ENCODE measurements at regions not wholly inside any gene's neighbourhood (a gene's known extent, or its start where the extent isn't known, plus 50 kb on each side); places are given as distances from the start of the nearest gene placed in this dataset.

DNA sequence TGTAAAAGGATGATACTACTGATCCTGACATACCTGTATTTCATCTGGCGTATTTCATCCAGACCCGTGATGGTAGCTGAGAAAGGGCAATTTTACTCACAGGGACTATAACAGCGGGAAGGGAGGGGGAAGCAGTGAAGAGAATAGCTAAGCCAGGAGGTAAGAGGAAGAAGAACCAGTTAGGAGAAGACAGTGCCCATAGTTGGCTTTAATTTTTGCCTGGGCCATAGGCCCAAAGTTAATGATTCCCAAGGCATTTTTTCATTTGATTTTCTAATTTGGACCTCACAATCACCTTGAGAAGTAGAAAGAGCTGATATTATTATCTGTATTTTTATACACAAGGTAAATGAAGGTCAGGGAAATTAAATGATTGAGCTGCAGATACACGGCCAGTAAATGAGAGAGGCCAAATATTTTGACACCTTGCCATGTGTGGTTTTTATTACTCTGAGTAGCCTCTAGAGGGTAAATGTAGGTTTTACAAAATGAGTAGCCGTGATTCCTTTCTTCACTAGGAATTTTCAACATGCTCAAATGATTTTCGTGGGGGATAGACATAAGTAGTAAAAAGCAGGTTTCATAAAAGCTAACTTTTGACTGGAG is 382.2 kb downstream of the FUT8 start:
- no peak for DNase-seq
- Histone ChIP-seq H3K4me1 (ENCODE audit: control insufficient read depth, insufficient read depth, low read length) (no peaks in the 10 kb centered on the region), H3K9me3 (ENCODE audit: control insufficient read depth, low read depth, low read length) (no peaks in the 10 kb centered on the region), H3K4me3 (ENCODE audit: low read length) (no peak overlapping the region), H3K27ac (ENCODE audit: low read length) (no peak overlapping the region), H3K27me3 (ENCODE audit: control insufficient read depth, insufficient read depth, low read length) (no peaks in the 10 kb centered on the region), H3K36me3 (ENCODE audit: control insufficient read depth, insufficient read depth, low read length) (no peaks in the 10 kb centered on the region)
- WGBS (ENCODE audit: insufficient coverage, low lambda C conversion rate), result 100% methylated on average over 1 of the region's 6 CpGs

DNA sequence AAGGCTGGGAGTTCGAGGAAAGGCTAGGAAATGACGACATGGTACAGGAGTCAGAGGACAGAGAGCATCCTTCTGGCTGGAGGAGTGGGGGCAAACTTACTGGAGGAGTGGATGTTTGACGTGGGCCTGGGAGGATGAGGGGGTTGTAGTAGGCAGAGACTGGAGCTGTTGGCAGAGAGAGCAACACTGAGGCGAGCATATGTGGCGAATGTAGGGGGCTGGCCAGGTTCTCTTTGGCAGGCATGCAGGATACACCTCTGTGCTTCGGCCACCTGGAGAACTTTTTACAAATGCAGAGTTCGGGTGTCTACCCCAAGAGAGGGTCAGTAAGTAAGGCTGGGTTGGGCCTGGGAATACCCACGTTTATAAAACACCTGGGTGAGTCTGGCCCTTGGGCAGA is 385.7 kb downstream of the FUT8 start:
- 100% methylated on average over 1 of the region's 8 CpGs for WGBS (ENCODE audit: insufficient coverage, low lambda C conversion rate)
- H3K4me3 ChIP-seq (ENCODE audit: low read length), result no peak overlapping the region

DNA sequence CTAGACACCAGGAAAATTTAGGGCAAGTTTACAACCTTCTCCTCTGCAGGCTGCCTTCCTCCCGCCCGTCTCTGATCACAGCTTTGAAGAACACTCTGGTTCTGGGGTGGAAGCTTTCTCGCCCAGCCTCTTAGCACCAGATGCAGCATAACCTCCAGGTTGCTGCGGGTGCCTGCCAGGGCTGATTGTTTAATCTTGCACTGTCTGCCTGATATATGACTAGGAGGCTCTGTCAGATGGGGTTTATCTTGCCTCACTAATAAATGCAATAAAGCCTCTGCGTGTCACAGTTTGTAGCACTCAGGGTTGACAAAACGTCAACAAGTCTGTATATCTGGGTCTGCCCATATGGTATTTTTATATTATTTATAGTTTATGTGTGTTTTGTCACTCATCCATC is 388.2 kb downstream of the FUT8 start:
- no peaks in the 10 kb centered on the region for H3K36me3 ChIP-seq (ENCODE audit: control insufficient read depth, insufficient read depth, low read length)
- H3K4me1 ChIP-seq (ENCODE audit: control insufficient read depth, insufficient read depth, low read length), result no peaks in the 10 kb centered on the region
- H3K9me3 ChIP-seq (ENCODE audit: control insufficient read depth, low read depth, low read length), result no peaks in the 10 kb centered on the region
- DNase-seq, result no peak
- H3K27ac ChIP-seq (ENCODE audit: low read length), result no peak overlapping the region
- WGBS (ENCODE audit: insufficient coverage, low lambda C conversion rate), result no CpG with 5 or more reads among the region's 6 CpGs
- no peak overlapping the region for H3K4me3 ChIP-seq (ENCODE audit: low read length)
- no peaks in the 10 kb centered on the region for H3K27me3 ChIP-seq (ENCODE audit: control insufficient read depth, insufficient read depth, low read length)

More for the DNA sequence above, 385.7 kb downstream of the FUT8 start:
- no peak for DNase-seq
- Histone ChIP-seq H3K9me3 (ENCODE audit: control insufficient read depth, low read depth, low read length) (no peaks in the 10 kb centered on the region), H3K4me1 (ENCODE audit: control insufficient read depth, insufficient read depth, low read length) (no peaks in the 10 kb centered on the region), H3K27me3 (ENCODE audit: control insufficient read depth, insufficient read depth, low read length) (no peaks in the 10 kb centered on the region), H3K36me3 (ENCODE audit: control insufficient read depth, insufficient read depth, low read length) (no peaks in the 10 kb centered on the region), H3K27ac (ENCODE audit: low read length) (no peak overlapping the region)

DNA sequence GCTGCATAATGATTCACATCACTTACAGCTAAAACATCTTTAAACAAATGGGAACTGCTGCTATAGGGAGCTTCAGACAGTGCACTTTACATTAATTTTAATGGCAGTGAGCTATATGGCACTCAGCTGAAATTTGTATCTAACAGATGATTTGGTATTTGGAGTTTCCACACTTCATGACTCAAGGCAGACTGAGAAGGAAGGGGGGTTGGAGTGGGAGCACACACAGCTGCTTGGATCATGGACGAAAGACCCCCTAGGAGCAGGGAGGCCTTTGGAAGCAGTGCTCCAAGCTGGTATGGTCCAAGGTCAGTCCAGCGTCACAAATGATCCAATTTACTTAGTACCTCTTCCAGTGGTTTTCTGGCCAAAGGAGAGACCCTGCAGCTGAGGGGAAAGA is 389.7 kb downstream of the FUT8 start:
- Histone ChIP-seq H3K36me3 (ENCODE audit: control insufficient read depth, insufficient read depth, low read length) (no peaks in the 10 kb centered on the region), H3K9me3 (ENCODE audit: control insufficient read depth, low read depth, low read length) (no peaks in the 10 kb centered on the region), H3K27me3 (ENCODE audit: control insufficient read depth, insufficient read depth, low read length) (no peaks in the 10 kb centered on the region), H3K4me1 (ENCODE audit: control insufficient read depth, insufficient read depth, low read length) (no peaks in the 10 kb centered on the region), H3K4me3 (ENCODE audit: low read length) (no peak overlapping the region), H3K27ac (ENCODE audit: low read length) (no peak overlapping the region)
- no CpG with 5 or more reads among the region's 2 CpGs for WGBS (ENCODE audit: insufficient coverage, low lambda C conversion rate)
- no peak for DNase-seq

DNA sequence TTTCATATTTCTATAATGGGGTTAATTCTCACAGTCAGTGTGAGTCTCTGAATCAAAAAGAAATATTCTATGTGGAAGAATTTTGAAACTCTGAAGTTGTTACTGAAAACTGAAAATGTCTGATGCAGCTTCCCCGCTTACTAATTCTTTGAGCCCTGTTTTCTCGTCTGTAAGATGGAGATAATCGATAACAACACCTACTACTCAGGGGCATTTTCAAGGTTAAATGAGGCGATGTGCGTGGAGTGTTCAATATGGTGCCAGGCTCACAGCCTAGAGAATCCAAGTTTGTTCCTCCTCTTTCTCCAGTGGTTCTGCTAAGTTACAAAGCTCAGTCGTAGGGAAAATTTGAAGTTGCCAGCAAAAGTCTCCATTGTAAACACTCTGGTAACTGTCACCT is 391.4 kb downstream of the FUT8 start:
- H3K4me3 ChIP-seq (ENCODE audit: low read length), result no peak overlapping the region
- no peak overlapping the region for H3K27ac ChIP-seq (ENCODE audit: low read length)
- no peaks in the 10 kb centered on the region for H3K4me1 ChIP-seq (ENCODE audit: control insufficient read depth, insufficient read depth, low read length)
- no peaks in the 10 kb centered on the region for H3K27me3 ChIP-seq (ENCODE audit: control insufficient read depth, insufficient read depth, low read length)
- H3K36me3 ChIP-seq (ENCODE audit: control insufficient read depth, insufficient read depth, low read length), result no peaks in the 10 kb centered on the region
- H3K9me3 ChIP-seq (ENCODE audit: control insufficient read depth, low read depth, low read length), result peaks cover 6% of the 10 kb centered on the region
- WGBS (ENCODE audit: insufficient coverage, low lambda C conversion rate), result 100% methylated on average over 2 of the region's 6 CpGs
- no peak for DNase-seq

DNA sequence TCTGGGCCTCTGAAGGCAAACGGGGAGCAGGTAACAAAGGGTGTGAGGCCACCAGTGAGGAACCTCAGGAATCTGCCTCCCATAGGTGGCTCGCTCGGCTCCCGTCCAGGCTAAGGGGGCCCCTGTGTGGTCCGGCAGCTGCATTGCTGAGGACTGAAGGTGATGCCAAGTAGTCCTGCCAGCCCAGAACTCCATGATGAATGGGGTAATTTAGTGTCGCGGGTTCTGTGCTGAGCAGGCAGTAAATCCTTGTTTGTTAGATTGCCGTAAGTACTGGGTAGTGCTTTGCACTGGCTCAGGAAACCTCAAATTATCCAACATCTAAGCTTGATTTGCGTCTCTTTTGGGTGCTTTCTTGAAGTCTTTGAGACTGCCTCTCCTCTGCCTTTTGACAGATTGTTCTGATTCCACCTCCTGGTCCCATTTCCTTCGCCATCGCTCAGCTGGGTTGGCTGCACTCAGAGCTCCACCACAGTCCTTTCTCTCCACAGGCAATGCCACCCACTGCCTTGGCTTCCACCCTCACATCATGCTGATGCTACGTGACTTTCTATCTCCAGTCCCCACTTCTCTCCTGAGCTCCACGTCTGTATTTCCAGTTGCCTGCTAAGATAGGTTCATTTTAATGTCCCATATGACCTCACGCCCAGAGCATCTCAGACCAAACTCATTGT is 392.0 kb downstream of the FUT8 start:
- DNase-seq, result no peak
- 100% methylated on average over 1 of the region's 14 CpGs for WGBS (ENCODE audit: insufficient coverage, low lambda C conversion rate)
- Histone ChIP-seq H3K4me1 (ENCODE audit: control insufficient read depth, insufficient read depth, low read length) (no peaks in the 10 kb centered on the region), H3K4me3 (ENCODE audit: low read length) (no peak overlapping the region), H3K36me3 (ENCODE audit: control insufficient read depth, insufficient read depth, low read length) (no peaks in the 10 kb centered on the region), H3K27ac (ENCODE audit: low read length) (no peak overlapping the region), H3K9me3 (ENCODE audit: control insufficient read depth, low read depth, low read length) (peaks cover 10% of the 10 kb centered on the region), H3K27me3 (ENCODE audit: control insufficient read depth, insufficient read depth, low read length) (no peaks in the 10 kb centered on the region)

DNA sequence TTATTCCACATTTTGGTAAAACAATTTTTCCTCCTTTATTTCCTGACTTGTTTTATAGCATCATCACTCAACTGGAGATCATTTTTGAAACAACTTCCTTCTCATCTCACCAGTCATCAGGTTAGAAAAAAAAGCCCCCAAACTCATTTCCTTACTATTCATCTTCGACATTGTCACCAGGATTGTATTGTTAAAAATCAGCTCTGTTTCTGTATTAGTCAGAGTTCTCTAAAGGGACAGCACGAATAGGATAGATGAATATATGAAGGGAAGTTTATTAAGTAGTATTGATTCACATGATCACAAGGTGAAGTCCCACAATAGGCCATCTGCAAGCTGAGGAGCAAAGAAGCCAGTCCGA is 392.6 kb downstream of the FUT8 start:
- peaks cover 10% of the 10 kb centered on the region for H3K9me3 ChIP-seq (ENCODE audit: control insufficient read depth, low read depth, low read length)
- no peak for DNase-seq
- no peaks in the 10 kb centered on the region for H3K27me3 ChIP-seq (ENCODE audit: control insufficient read depth, insufficient read depth, low read length)
- H3K36me3 ChIP-seq (ENCODE audit: control insufficient read depth, insufficient read depth, low read length), result no peaks in the 10 kb centered on the region
- H3K4me1 ChIP-seq (ENCODE audit: control insufficient read depth, insufficient read depth, low read length), result no peaks in the 10 kb centered on the region
- no peak overlapping the region for H3K27ac ChIP-seq (ENCODE audit: low read length)
- 83% methylated on average over 1 of the region's 3 CpGs for WGBS (ENCODE audit: insufficient coverage, low lambda C conversion rate)
- no peak overlapping the region for H3K4me3 ChIP-seq (ENCODE audit: low read length)

DNA sequence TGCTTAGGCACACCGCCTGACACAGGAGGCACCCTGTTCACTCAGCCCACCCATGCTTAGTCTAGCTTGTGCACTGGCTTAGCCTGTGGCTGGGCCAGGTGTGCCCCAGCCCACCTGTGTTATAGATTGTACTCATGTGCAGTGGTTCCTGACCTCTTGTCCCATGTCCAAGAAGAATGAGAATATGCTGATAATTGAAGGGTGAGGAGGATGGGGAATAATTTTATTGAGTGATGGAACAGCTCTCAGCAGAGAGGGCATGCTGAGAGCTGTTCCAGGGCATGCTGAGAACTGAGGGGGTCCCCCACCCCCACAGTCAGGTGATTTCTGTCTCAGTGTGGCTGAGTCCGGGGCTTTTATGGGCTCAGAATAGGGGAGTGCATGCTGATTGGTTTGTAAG is 395.9 kb downstream of the FUT8 start:
- peaks cover 10% of the 10 kb centered on the region for H3K9me3 ChIP-seq (ENCODE audit: control insufficient read depth, low read depth, low read length)
- H3K27me3 ChIP-seq (ENCODE audit: control insufficient read depth, insufficient read depth, low read length), result no peaks in the 10 kb centered on the region
- no peaks in the 10 kb centered on the region for H3K36me3 ChIP-seq (ENCODE audit: control insufficient read depth, insufficient read depth, low read length)
- no peak for DNase-seq
- no peaks in the 10 kb centered on the region for H3K4me1 ChIP-seq (ENCODE audit: control insufficient read depth, insufficient read depth, low read length)
- no peak overlapping the region for H3K4me3 ChIP-seq (ENCODE audit: low read length)
- WGBS (ENCODE audit: insufficient coverage, low lambda C conversion rate), result no CpG with 5 or more reads among the region's 2 CpGs
- H3K27ac ChIP-seq (ENCODE audit: low read length), result no peak overlapping the region

DNA sequence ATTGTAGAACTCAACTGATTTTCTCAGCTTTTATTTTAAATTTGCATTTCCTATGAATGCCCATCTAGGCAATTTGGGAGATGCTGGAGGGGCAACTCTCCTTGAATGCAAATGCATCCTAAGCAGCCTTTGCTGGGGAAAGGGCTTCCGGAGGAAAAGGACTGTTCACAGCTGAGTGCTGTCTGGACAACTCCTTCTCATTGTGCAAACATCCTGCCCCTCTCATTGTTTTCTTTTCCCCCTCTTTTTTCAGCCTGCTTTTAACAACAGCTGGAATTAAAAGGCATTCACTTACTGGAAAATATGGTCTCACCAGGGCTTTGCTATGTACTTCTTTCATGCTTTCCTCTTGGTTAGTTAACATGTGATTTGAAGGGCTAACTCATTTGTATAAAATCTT is 397.8 kb downstream of the FUT8 start:
- Histone ChIP-seq H3K4me1 (ENCODE audit: control insufficient read depth, insufficient read depth, low read length) (no peaks in the 10 kb centered on the region), H3K27ac (ENCODE audit: low read length) (no peak overlapping the region), H3K4me3 (ENCODE audit: low read length) (no peak overlapping the region), H3K27me3 (ENCODE audit: control insufficient read depth, insufficient read depth, low read length) (no peaks in the 10 kb centered on the region), H3K36me3 (ENCODE audit: control insufficient read depth, insufficient read depth, low read length) (no peaks in the 10 kb centered on the region), H3K9me3 (ENCODE audit: control insufficient read depth, low read depth, low read length) (peaks cover 10% of the 10 kb centered on the region)
- no peak for DNase-seq
- WGBS (ENCODE audit: insufficient coverage, low lambda C conversion rate), result 60% methylated on average over 1 of the region's 1 CpG

DNA sequence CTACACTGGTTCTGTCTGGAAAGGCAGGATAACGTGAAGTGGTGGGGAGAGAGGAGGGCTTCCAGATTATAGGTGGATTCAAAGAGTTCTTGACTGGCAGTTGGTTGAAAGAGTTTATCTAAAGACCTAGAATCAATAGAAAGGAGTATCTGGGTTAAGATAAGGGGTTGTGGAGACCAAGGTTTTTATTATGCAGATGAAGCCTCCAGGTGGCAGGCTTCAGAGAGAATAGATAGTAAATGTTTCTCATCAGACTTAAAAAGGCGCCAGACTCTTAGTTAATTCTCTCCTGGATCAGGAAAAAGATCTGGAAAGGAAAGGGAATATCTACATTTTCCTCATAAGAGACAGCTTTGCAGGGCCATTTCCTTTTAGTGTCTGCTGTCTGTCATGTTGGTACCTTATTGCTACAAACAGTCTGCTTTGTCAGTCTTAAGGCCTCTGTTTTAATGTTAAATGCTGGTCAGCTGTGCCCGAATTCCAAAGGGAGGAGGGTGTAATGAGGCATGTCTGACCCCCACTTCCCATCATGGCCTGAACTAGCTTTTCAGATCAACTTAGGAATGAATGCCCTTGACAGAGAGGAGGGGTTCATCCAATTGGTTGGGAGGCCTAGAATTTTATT is 401.3 kb downstream of the FUT8 start:
- Histone ChIP-seq H3K27me3 (ENCODE audit: control insufficient read depth, insufficient read depth, low read length) (no peaks in the 10 kb centered on the region), H3K9me3 (ENCODE audit: control insufficient read depth, low read depth, low read length) (peaks cover 4% of the 10 kb centered on the region), H3K27ac (ENCODE audit: low read length) (no peak overlapping the region), H3K36me3 (ENCODE audit: control insufficient read depth, insufficient read depth, low read length) (no peaks in the 10 kb centered on the region), H3K4me3 (ENCODE audit: low read length) (no peak overlapping the region), H3K4me1 (ENCODE audit: control insufficient read depth, insufficient read depth, low read length) (no peaks in the 10 kb centered on the region)
- DNase-seq, result no peak
- WGBS (ENCODE audit: insufficient coverage, low lambda C conversion rate), result no CpG with 5 or more reads among the region's 3 CpGs

DNA sequence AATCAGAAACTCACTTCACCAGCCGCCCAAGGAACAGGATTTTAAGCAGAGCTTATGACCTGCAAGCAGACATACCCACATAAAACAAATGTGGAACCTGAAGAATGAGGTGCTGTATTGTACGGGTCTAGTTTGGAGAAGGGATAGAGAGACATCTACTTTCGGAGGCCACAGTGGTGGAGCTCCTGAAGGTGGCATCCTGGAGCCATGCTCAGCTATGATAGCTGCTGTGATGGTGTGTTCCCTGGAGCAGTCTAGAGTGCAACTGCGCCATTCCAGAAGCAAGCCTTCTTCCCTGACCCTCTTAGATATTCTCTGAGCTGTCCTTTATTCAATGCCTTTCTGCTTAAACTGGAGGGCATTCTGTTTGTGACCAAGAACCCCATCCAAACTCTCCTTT is 402.6 kb downstream of the FUT8 start:
- H3K4me3 ChIP-seq (ENCODE audit: low read length), result no peak overlapping the region
- WGBS (ENCODE audit: insufficient coverage, low lambda C conversion rate), result no CpG with 5 or more reads among the region's 4 CpGs
- DNase-seq, result no peak
- no peaks in the 10 kb centered on the region for H3K4me1 ChIP-seq (ENCODE audit: control insufficient read depth, insufficient read depth, low read length)
- H3K9me3 ChIP-seq (ENCODE audit: control insufficient read depth, low read depth, low read length), result no peaks in the 10 kb centered on the region
- no peak overlapping the region for H3K27ac ChIP-seq (ENCODE audit: low read length)
- no peaks in the 10 kb centered on the region for H3K36me3 ChIP-seq (ENCODE audit: control insufficient read depth, insufficient read depth, low read length)
- H3K27me3 ChIP-seq (ENCODE audit: control insufficient read depth, insufficient read depth, low read length), result no peaks in the 10 kb centered on the region

Measured in large intestine (tissue), 3 donors.